ENCODE measurements at regions not wholly inside any gene's neighbourhood (a gene's known extent, or its start where the extent isn't known, plus 50 kb on each side); places are given as distances from the start of the nearest gene placed in this dataset.

DNA sequence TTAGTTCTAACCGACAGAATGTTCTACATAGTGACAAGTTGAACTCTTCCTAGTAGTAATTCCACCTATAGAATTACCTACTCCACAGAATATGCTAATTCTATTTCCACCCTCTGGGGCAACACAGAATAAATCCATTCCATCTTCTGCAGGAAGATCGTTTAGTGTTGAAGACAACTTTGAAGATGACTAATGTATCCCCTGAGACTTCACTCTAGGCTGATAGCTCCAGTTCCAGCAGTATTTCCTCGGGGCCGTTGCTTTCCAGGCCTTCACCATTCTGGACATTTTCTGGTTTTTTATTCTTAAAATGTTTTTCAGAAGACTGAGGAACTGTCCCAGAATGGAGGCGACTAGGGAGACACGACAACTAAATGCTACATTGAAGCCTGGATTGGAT, 61.0 kb upstream of the CSF1 start:
- DNase-seq (no peak), ATAC-seq (replicated peaks in 1 of 4) (no peak)
- no peaks in the 10 kb centered on the region for H3K36me3 ChIP-seq (ENCODE audit: control insufficient read depth in 2 of 2, extremely low read depth in 1 of 2, insufficient read depth in 1 of 2, low read length in 1 of 2)
- Mint-ChIP-seq H3K4me3 (no peak overlapping the region), H3K4me1 (peaks cover 0 to 4% (median 0%) of the 10 kb centered on the region in 3 donors), H3K27me3 (peaks cover 0 to 2% of the 10 kb centered on the region in 2 donors), H3K27ac (no peak overlapping the region), H3K36me3 (no peaks in the 10 kb centered on the region), H3K9me3 (no peaks in the 10 kb centered on the region)
- H3K4me1 ChIP-seq (ENCODE audit: control insufficient read depth in 1 of 2, extremely low read depth in 1 of 2, insufficient read depth in 2 of 2, low read length in 2 of 2), result no peaks in the 10 kb centered on the region
- H3K4me3 ChIP-seq (ENCODE audit: control insufficient read depth in 1 of 2, extremely low read depth in 1 of 2, low read length in 1 of 2), result no peak overlapping the region
- no peaks in the 10 kb centered on the region for H3K9me3 ChIP-seq
- no peak overlapping the region for H3K27ac ChIP-seq (ENCODE audit: low read length)
- H3K27me3 ChIP-seq (replicated peaks in 1 of 2; ENCODE audit: control insufficient read depth in 2 of 2, extremely low read depth in 1 of 2, insufficient read depth in 2 of 2, low read length in 1 of 2), result peaks cover 0 to 10% of the 10 kb centered on the region in 2 experiments
- 83% methylated on average over 3 of the region's 6 CpGs for WGBS (ENCODE audit: insufficient coverage)
- ChIA-PET POLR2A (no interaction called here), CTCF (no interaction called here)

DNA sequence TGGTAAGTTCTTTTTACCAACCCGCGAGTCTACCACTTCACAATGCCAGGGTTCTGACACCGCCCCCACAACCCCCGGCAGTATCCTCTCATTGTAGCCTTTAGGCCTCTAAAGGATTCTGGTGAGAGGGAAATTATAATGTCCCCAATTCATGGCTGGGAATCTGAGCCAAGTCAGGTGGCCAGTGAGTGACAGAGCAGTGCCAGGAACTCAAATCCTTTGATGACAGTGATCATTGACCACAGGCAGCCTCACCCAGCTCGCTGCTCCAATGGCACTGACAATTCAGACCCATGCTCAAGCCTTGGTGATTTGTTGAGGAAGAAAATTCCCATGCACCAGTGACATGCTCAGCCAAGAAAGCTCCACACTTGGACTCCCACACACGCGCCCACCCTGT, 63.4 kb upstream of the CSF1 start:
- WGBS (ENCODE audit: insufficient coverage), result 100% methylated on average over 2 of the region's 7 CpGs
- Histone ChIP-seq H3K4me1 (ENCODE audit: control insufficient read depth in 1 of 2, extremely low read depth in 1 of 2, insufficient read depth in 2 of 2, low read length in 2 of 2) (no peaks in the 10 kb centered on the region), H3K36me3 (ENCODE audit: control insufficient read depth in 2 of 2, extremely low read depth in 1 of 2, insufficient read depth in 1 of 2, low read length in 1 of 2) (no peaks in the 10 kb centered on the region), H3K27me3 (replicated peaks in 1 of 2; ENCODE audit: control insufficient read depth in 2 of 2, extremely low read depth in 1 of 2, insufficient read depth in 2 of 2, low read length in 1 of 2) (peaks cover 0 to 8% of the 10 kb centered on the region in 2 experiments), H3K9me3 (no peaks in the 10 kb centered on the region), H3K27ac (ENCODE audit: low read length) (no peak overlapping the region), H3K4me3 (ENCODE audit: control insufficient read depth in 1 of 2, extremely low read depth in 1 of 2, low read length in 1 of 2) (no peak overlapping the region)
- no peaks in the 10 kb centered on the region for H3K27me3 Mint-ChIP-seq
- H3K4me1 Mint-ChIP-seq, result peaks cover 0 to 4% (median 0%) of the 10 kb centered on the region in 3 donors
- CTCF ChIA-PET, result no interaction called here
- H3K27ac Mint-ChIP-seq, result no peak overlapping the region
- H3K36me3 Mint-ChIP-seq, result no peaks in the 10 kb centered on the region
- H3K9me3 Mint-ChIP-seq, result peaks cover 0 to 2% (median 0%) of the 10 kb centered on the region in 3 donors
- POLR2A ChIA-PET, result interaction anchor here in 1 of 2 donors (0.6 kb wide), 1 partner anchor 18 kb away, joined by 3 read pairs; no protein-coding TSS in a partner anchor
- ATAC-seq (replicated peaks in 1 of 4), result no peak
- DNase-seq, result no peak
- H3K4me3 Mint-ChIP-seq, result no peak overlapping the region

- WGBS (ENCODE audit: insufficient coverage), result 83% methylated on average over 2 of the region's 4 CpGs
- CTCF ChIA-PET, result no interaction called here
Measured at GRCh38 chr1:109846846-109847245, 63.8 kb upstream of the CSF1 start.

DNA sequence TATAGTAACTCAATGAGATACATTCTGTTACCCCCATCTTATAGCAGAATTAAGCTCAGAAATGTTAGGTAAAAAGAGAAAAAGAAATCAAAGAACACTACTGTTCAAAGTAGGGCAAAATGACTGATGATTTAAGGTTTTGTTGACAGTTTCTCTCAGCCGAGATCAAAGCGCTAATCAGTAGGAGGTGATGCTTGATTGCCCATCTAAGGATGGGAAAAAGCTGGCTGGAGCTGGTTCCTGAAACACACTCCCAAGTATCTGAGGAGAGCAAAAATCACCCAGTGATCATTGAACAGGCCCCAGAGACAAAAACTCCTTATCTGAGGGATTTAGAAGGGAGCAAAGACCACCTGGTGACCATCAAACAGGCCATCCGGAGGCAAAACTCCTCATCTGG, 64.5 kb upstream of the CSF1 start:
- no peak for DNase-seq
- H3K4me3 ChIP-seq (ENCODE audit: control insufficient read depth in 1 of 2, extremely low read depth in 1 of 2, low read length in 1 of 2), result no peak overlapping the region
- H3K27ac Mint-ChIP-seq, result no peak overlapping the region
- H3K4me1 Mint-ChIP-seq, result peaks cover 0 to 4% (median 0%) of the 10 kb centered on the region in 3 donors
- no peaks in the 10 kb centered on the region for H3K27me3 Mint-ChIP-seq
- CTCF ChIA-PET, result no interaction called here
- H3K36me3 ChIP-seq (ENCODE audit: control insufficient read depth in 2 of 2, extremely low read depth in 1 of 2, insufficient read depth in 1 of 2, low read length in 1 of 2), result no peaks in the 10 kb centered on the region
- H3K27me3 ChIP-seq (replicated peaks in 1 of 2; ENCODE audit: control insufficient read depth in 2 of 2, extremely low read depth in 1 of 2, insufficient read depth in 2 of 2, low read length in 1 of 2), result peaks cover 0 to under 1% of the 10 kb centered on the region in 2 experiments
- H3K9me3 Mint-ChIP-seq, result peaks cover 0 to 2% (median 0%) of the 10 kb centered on the region in 3 donors
- POLR2A ChIA-PET, result no interaction called here
- no peaks in the 10 kb centered on the region for H3K9me3 ChIP-seq
- no peaks in the 10 kb centered on the region for H3K4me1 ChIP-seq (ENCODE audit: control insufficient read depth in 1 of 2, extremely low read depth in 1 of 2, insufficient read depth in 2 of 2, low read length in 2 of 2)
- no CpG with 5 or more reads among the region's 3 CpGs for WGBS (ENCODE audit: insufficient coverage)
- H3K36me3 Mint-ChIP-seq, result no peaks in the 10 kb centered on the region
- ATAC-seq (replicated peaks in 1 of 4), result no peak
- no peak overlapping the region for H3K27ac ChIP-seq (ENCODE audit: low read length)
- no peak overlapping the region for H3K4me3 Mint-ChIP-seq

More at GRCh38 chr1:109846846-109847245, 63.8 kb upstream of the CSF1 start:
- H3K4me3 Mint-ChIP-seq, result no peak overlapping the region
- no peaks in the 10 kb centered on the region for H3K27me3 Mint-ChIP-seq
- H3K4me1 Mint-ChIP-seq, result peaks cover 0 to 4% (median 0%) of the 10 kb centered on the region in 3 donors
- H3K9me3 ChIP-seq, result no peaks in the 10 kb centered on the region
- H3K27ac Mint-ChIP-seq, result no peak overlapping the region
- H3K36me3 ChIP-seq (ENCODE audit: control insufficient read depth in 2 of 2, extremely low read depth in 1 of 2, insufficient read depth in 1 of 2, low read length in 1 of 2), result no peaks in the 10 kb centered on the region
- ATAC-seq (replicated peaks in 1 of 4) (no peak), DNase-seq (no peak)
- POLR2A ChIA-PET, result no interaction called here
- H3K27me3 ChIP-seq (replicated peaks in 1 of 2; ENCODE audit: control insufficient read depth in 2 of 2, extremely low read depth in 1 of 2, insufficient read depth in 2 of 2, low read length in 1 of 2), result peaks cover 0 to 6% of the 10 kb centered on the region in 2 experiments
- H3K36me3 Mint-ChIP-seq, result no peaks in the 10 kb centered on the region
- H3K27ac ChIP-seq (ENCODE audit: low read length), result no peak overlapping the region
- H3K4me1 ChIP-seq (ENCODE audit: control insufficient read depth in 1 of 2, extremely low read depth in 1 of 2, insufficient read depth in 2 of 2, low read length in 2 of 2), result no peaks in the 10 kb centered on the region
- H3K9me3 Mint-ChIP-seq, result peaks cover 0 to 2% (median 0%) of the 10 kb centered on the region in 3 donors
- no peak overlapping the region for H3K4me3 ChIP-seq (ENCODE audit: control insufficient read depth in 1 of 2, extremely low read depth in 1 of 2, low read length in 1 of 2)

- ChIA-PET CTCF (no interaction called here), POLR2A (no interaction called here)
- Histone ChIP-seq H3K27ac (ENCODE audit: low read length) (no peak overlapping the region), H3K36me3 (ENCODE audit: control insufficient read depth in 2 of 2, extremely low read depth in 1 of 2, insufficient read depth in 1 of 2, low read length in 1 of 2) (no peaks in the 10 kb centered on the region), H3K9me3 (no peaks in the 10 kb centered on the region), H3K4me1 (ENCODE audit: control insufficient read depth in 1 of 2, extremely low read depth in 1 of 2, insufficient read depth in 2 of 2, low read length in 2 of 2) (no peaks in the 10 kb centered on the region), H3K4me3 (ENCODE audit: control insufficient read depth in 1 of 2, extremely low read depth in 1 of 2, low read length in 1 of 2) (no peak overlapping the region), H3K27me3 (replicated peaks in 1 of 2; ENCODE audit: control insufficient read depth in 2 of 2, extremely low read depth in 1 of 2, insufficient read depth in 2 of 2, low read length in 1 of 2) (no peaks in the 10 kb centered on the region)
- WGBS (ENCODE audit: insufficient coverage), result 100% methylated on average over 2 of the region's 3 CpGs
- Mint-ChIP-seq H3K27me3 (peaks cover 0 to 2% of the 10 kb centered on the region in 2 donors), H3K9me3 (peaks cover 0 to 2% (median 0%) of the 10 kb centered on the region in 3 donors), H3K4me3 (no peak overlapping the region), H3K36me3 (no peaks in the 10 kb centered on the region), H3K4me1 (peaks cover 0 to 4% (median 0%) of the 10 kb centered on the region in 3 donors), H3K27ac (no peak overlapping the region)
- DNase-seq, result no peak
- no peak for ATAC-seq (replicated peaks in 1 of 4)
Measured at GRCh38 chr1:109845658-109846057, 65.0 kb upstream of the CSF1 start.

GRCh38 chr1:109844609-109845008, 66.0 kb upstream of the CSF1 start:
- ChIA-PET CTCF (no interaction called here), POLR2A (no interaction called here)
- H3K27me3 ChIP-seq (replicated peaks in 1 of 2; ENCODE audit: control insufficient read depth in 2 of 2, extremely low read depth in 1 of 2, insufficient read depth in 2 of 2, low read length in 1 of 2), result no peaks in the 10 kb centered on the region
- DNase-seq (no peak), ATAC-seq (replicated peaks in 1 of 4) (no peak)
- H3K4me1 ChIP-seq (ENCODE audit: control insufficient read depth in 1 of 2, extremely low read depth in 1 of 2, insufficient read depth in 2 of 2, low read length in 2 of 2), result no peaks in the 10 kb centered on the region
- 100% methylated on average over 1 of the region's 2 CpGs for WGBS (ENCODE audit: insufficient coverage)
- no peak overlapping the region for H3K4me3 ChIP-seq (ENCODE audit: control insufficient read depth in 1 of 2, extremely low read depth in 1 of 2, low read length in 1 of 2)
- Mint-ChIP-seq H3K27ac (no peak overlapping the region), H3K27me3 (peaks cover 0 to 4% of the 10 kb centered on the region in 2 donors), H3K4me1 (peaks cover 0 to 4% (median 0%) of the 10 kb centered on the region in 3 donors), H3K9me3 (peaks cover 0 to 2% (median 0%) of the 10 kb centered on the region in 3 donors), H3K36me3 (no peaks in the 10 kb centered on the region), H3K4me3 (no peak overlapping the region)
- H3K36me3 ChIP-seq (ENCODE audit: control insufficient read depth in 2 of 2, extremely low read depth in 1 of 2, insufficient read depth in 1 of 2, low read length in 1 of 2), result no peaks in the 10 kb centered on the region
- no peak overlapping the region for H3K27ac ChIP-seq (ENCODE audit: low read length)
- no peaks in the 10 kb centered on the region for H3K9me3 ChIP-seq

All from T-cell (primary cell).